ENCODE measurements at regions not wholly inside any gene's neighbourhood (a gene's known extent, or its start where the extent isn't known, plus 50 kb on each side); places are given as distances from the start of the nearest gene placed in this dataset.
A peak's percentile ranks its signal among the peaks of the same experiment; 100 is the strongest.

- Histone ChIP-seq H2AK9ac (replicated peaks; ENCODE audit: low read depth, low read length, poor library complexity) (no peak overlapping the region), H3K4me2 (ENCODE audit: low read depth, low read length) (peak overlapping the region; percentile 63; the same call in 1 of the 2 replicates)
- peak; percentile 45 for DNase-seq
These were observed 580.8 kb upstream of the TENM3 start for GRCh38 chr4:181662383-181662782.

More at GRCh38 chr4:181662383-181662782, 580.8 kb upstream of the TENM3 start:
- no peak overlapping the region for H3K23ac ChIP-seq (ENCODE audit: low read depth, low read length)
- no peak overlapping the region for H4K5ac ChIP-seq (ENCODE audit: low read depth, low read length)
- no peak overlapping the region for H4K91ac ChIP-seq (ENCODE audit: insufficient read depth, low read depth, low read length)
- no peak overlapping the region for H2BK15ac ChIP-seq (ENCODE audit: low read depth, low read length)
- in situ Hi-C loops (cut with MboI; ENCODE audit: low sequenced_read_pairs), result no loop called here
- H2AFZ ChIP-seq (replicated peaks; ENCODE audit: low read length, poor library complexity), result no peak overlapping the region
- no CpG with 5 or more reads among the region's 3 CpGs for WGBS, 2 experiments (ENCODE audit: extremely low coverage in 2 of 2, insufficient read length in 1 of 2)
- H3K4me3 ChIP-seq (ENCODE audit: insufficient read depth, low read depth, low read length), result no peak overlapping the region
- no peak overlapping the region for H2BK120ac ChIP-seq (ENCODE audit: low read depth, low read length)
- ChIA-PET POLR2A (ENCODE audit: unreplicated experiment) (no interaction called here), CTCF (interaction anchor here (0.6 kb wide), 1 partner anchor 1267 kb away, joined by 3 read pairs; no protein-coding TSS in a partner anchor)
- no peak overlapping the region for H2BK5ac ChIP-seq (ENCODE audit: low read depth, low read length, poor library complexity, severe bottlenecking)
- H4K20me1 ChIP-seq (ENCODE audit: insufficient read depth, low read length), result no peaks in the 10 kb centered on the region
- TF ChIP-seq BHLHE40 (IDR thresholded peaks at IDR 0.05; ENCODE audit: low read depth, low read length), result no peak
- no peak for TF ChIP-seq ELK1 (IDR thresholded peaks at IDR 0.05; ENCODE audit: borderline replicate concordance, low read depth, low read length)
- TF ChIP-seq FOS (IDR thresholded peaks at IDR 0.05; ENCODE audit: low read depth, low read length), result no peak
- no peak for TF ChIP-seq SMC3 (IDR thresholded peaks at IDR 0.05; ENCODE audit: low read depth, low read length)
- H3K36me3 ChIP-seq (ENCODE audit: control insufficient read depth, insufficient read depth, low read length), result no peaks in the 10 kb centered on the region
- no peak overlapping the region for H2BK20ac ChIP-seq (ENCODE audit: low read depth, low read length)
- H3K4ac ChIP-seq (ENCODE audit: low read depth, low read length), result no peak overlapping the region
- peak; percentile 40; the same call in 1 of the 2 replicates for ATAC-seq (ENCODE audit: low read depth)
- no peaks in the 10 kb centered on the region for H3K9me3 ChIP-seq (ENCODE audit: control insufficient read depth, insufficient read depth, low read length)
- H3K27ac ChIP-seq (ENCODE audit: insufficient read depth, low read length), result no peak overlapping the region
- no TSS peak for BruUV-seq (replicated peaks)
- no peak overlapping the region for H3K14ac ChIP-seq (replicated peaks; ENCODE audit: low read depth, low read length)
- dilution Hi-C loops (cut with HindIII; ENCODE audit: low sequenced_read_pairs, unreplicated experiment), result no loop called here
- no peak overlapping the region for H4K8ac ChIP-seq (ENCODE audit: low read depth in 2 of 2, low read length in 2 of 2)
- H3K79me1 ChIP-seq (ENCODE audit: low read depth in 1 of 2, low read length in 2 of 2), result no peaks in the 10 kb centered on the region
- peaks cover 2% of the 10 kb centered on the region for H3K4me1 ChIP-seq (ENCODE audit: control insufficient read depth, insufficient read depth, low read length)
- no peak overlapping the region for H2AK5ac ChIP-seq (ENCODE audit: low read depth, low read length)
- intact Hi-C loops (cut with micrococcal nuclease), result no loop called here
- no peaks in the 10 kb centered on the region; the same call in 1 of the 2 replicates for H3K9me1 ChIP-seq (ENCODE audit: insufficient read depth, low read length)
- H3K18ac ChIP-seq (ENCODE audit: low read depth, low read length), result no peak overlapping the region
- no peak overlapping the region for H3K56ac ChIP-seq (ENCODE audit: extremely low read depth, insufficient read depth, low read length)
- no peaks in the 10 kb centered on the region for H3K27me3 ChIP-seq (ENCODE audit: control insufficient read depth, insufficient read depth, low read length)
- no peak overlapping the region for H3K9ac ChIP-seq (ENCODE audit: low read depth, low read length)

All from IMR-90 (cell line).